ENCODE measurements at regions not wholly inside any gene's neighbourhood (a gene's known extent, or its start where the extent isn't known, plus 50 kb on each side); places are given as distances from the start of the nearest gene placed in this dataset.

GRCh38 chr5:91898898-91899297 is 515.8 kb upstream of the ARRDC3 start:
- no peak overlapping the region for H3K4me2 ChIP-seq (ENCODE audit: low read length)
- H3K9me2 ChIP-seq (replicated peaks; ENCODE audit: control insufficient read depth, low read length), result no peaks in the 10 kb centered on the region
- H3K4me1 ChIP-seq (ENCODE audit: control insufficient read depth, low read length), result no peaks in the 10 kb centered on the region
- no peak overlapping the region for H3K4me3 ChIP-seq (ENCODE audit: low read length)
- H3K36me3 ChIP-seq (ENCODE audit: control insufficient read depth, low read length), result no peaks in the 10 kb centered on the region
- TF ChIP-seq, protein P1, sequence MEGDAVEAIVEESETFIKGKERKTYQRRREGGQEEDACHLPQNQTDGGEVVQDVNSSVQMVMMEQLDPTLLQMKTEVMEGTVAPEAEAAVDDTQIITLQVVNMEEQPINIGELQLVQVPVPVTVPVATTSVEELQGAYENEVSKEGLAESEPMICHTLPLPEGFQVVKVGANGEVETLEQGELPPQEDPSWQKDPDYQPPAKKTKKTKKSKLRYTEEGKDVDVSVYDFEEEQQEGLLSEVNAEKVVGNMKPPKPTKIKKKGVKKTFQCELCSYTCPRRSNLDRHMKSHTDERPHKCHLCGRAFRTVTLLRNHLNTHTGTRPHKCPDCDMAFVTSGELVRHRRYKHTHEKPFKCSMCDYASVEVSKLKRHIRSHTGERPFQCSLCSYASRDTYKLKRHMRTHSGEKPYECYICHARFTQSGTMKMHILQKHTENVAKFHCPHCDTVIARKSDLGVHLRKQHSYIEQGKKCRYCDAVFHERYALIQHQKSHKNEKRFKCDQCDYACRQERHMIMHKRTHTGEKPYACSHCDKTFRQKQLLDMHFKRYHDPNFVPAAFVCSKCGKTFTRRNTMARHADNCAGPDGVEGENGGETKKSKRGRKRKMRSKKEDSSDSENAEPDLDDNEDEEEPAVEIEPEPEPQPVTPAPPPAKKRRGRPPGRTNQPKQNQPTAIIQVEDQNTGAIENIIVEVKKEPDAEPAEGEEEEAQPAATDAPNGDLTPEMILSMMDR (IDR thresholded peaks at IDR 0.05; ENCODE audit: low read depth, low read length, poor library complexity, severe bottlenecking), result no peak
- TF ChIP-seq EZH2phosphoT487 (IDR thresholded peaks at IDR 0.05; ENCODE audit: borderline replicate concordance, low read length), result no peak
- no peaks in the 10 kb centered on the region for H4K20me1 ChIP-seq (ENCODE audit: control insufficient read depth, insufficient read depth, low read depth, low read length)
- H3K27ac ChIP-seq (ENCODE audit: low read depth, low read length), result no peak overlapping the region
- H3K79me2 ChIP-seq (ENCODE audit: control insufficient read depth, low read length), result no peaks in the 10 kb centered on the region
- no peaks in the 10 kb centered on the region for H3K9me3 ChIP-seq (ENCODE audit: control insufficient read depth, insufficient read depth, low read length)
- no peaks in the 10 kb centered on the region for H3F3A ChIP-seq (ENCODE audit: control insufficient read depth, insufficient read depth)
- no peaks in the 10 kb centered on the region for H3K27me3 ChIP-seq (ENCODE audit: control insufficient read depth, low read length)

GRCh38 chr5:91898019-91898418 is 514.9 kb upstream of the ARRDC3 start:
- Histone ChIP-seq H3K9me3 (ENCODE audit: control insufficient read depth, insufficient read depth, low read length) (no peaks in the 10 kb centered on the region), H3K4me3 (ENCODE audit: low read length) (no peak overlapping the region), H3K4me1 (ENCODE audit: control insufficient read depth, low read length) (no peaks in the 10 kb centered on the region), H3K36me3 (ENCODE audit: control insufficient read depth, low read length) (no peaks in the 10 kb centered on the region), H3K79me2 (ENCODE audit: control insufficient read depth, low read length) (no peaks in the 10 kb centered on the region), H3K9me2 (replicated peaks; ENCODE audit: control insufficient read depth, low read length) (no peaks in the 10 kb centered on the region), H3K27me3 (ENCODE audit: control insufficient read depth, low read length) (no peaks in the 10 kb centered on the region), H3F3A (ENCODE audit: control insufficient read depth, insufficient read depth) (no peaks in the 10 kb centered on the region), H4K20me1 (ENCODE audit: control insufficient read depth, insufficient read depth, low read depth, low read length) (no peaks in the 10 kb centered on the region), H3K27ac (ENCODE audit: low read depth, low read length) (no peak overlapping the region), H3K4me2 (ENCODE audit: low read length) (no peak overlapping the region)
- TF ChIP-seq, protein P1 (IDR thresholded peaks at IDR 0.05; ENCODE audit: low read depth, low read length, poor library complexity, severe bottlenecking), result no peak
- no peak for TF ChIP-seq EZH2phosphoT487 (IDR thresholded peaks at IDR 0.05; ENCODE audit: borderline replicate concordance, low read length)

DNA sequence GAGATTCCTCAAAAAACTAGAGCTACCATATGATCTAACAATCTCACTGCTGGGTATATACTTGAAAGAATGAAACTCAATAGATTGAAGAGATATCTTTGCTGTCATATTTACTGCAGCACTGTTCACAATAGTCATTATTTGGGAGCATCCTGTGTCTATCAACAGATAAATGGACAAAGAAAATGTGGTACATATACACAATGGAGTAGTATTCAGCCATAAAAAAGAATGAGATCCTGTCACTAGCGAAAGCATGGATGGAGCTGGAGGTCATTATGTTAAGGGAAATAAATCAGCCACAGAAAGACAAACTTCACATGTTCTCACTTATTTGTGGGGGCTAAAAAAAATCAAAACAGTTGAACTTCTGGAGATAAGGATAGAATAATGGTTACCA is 505.7 kb upstream of the ARRDC3 start:
- no peaks in the 10 kb centered on the region for H4K20me1 ChIP-seq (ENCODE audit: control insufficient read depth, insufficient read depth, low read depth, low read length)
- no peak overlapping the region for H3K4me2 ChIP-seq (ENCODE audit: low read length)
- no peaks in the 10 kb centered on the region for H3K27me3 ChIP-seq (ENCODE audit: control insufficient read depth, low read length)
- H3F3A ChIP-seq (ENCODE audit: control insufficient read depth, insufficient read depth), result no peaks in the 10 kb centered on the region
- H3K4me3 ChIP-seq (ENCODE audit: low read length), result no peak overlapping the region
- 0 out of 2 replicates have a peak, but pooled peaks cover 2% of the 10 kb centered on the region for H3K9me2 ChIP-seq (replicated peaks; ENCODE audit: control insufficient read depth, low read length)
- no peaks in the 10 kb centered on the region for H3K36me3 ChIP-seq (ENCODE audit: control insufficient read depth, low read length)
- H3K4me1 ChIP-seq (ENCODE audit: control insufficient read depth, low read length), result no peaks in the 10 kb centered on the region
- no peak for TF ChIP-seq EZH2phosphoT487 (IDR thresholded peaks at IDR 0.05; ENCODE audit: borderline replicate concordance, low read length)
- TF ChIP-seq, protein P1 (IDR thresholded peaks at IDR 0.05; ENCODE audit: low read depth, low read length, poor library complexity, severe bottlenecking), result no peak
- H3K79me2 ChIP-seq (ENCODE audit: control insufficient read depth, low read length), result no peaks in the 10 kb centered on the region
- H3K9me3 ChIP-seq (ENCODE audit: control insufficient read depth, insufficient read depth, low read length), result no peaks in the 10 kb centered on the region
- no peak overlapping the region for H3K27ac ChIP-seq (ENCODE audit: low read depth, low read length)

Data from DOHH2 (cell line).